Heart left ventricle (tissue), 16 donors: ENCODE measurements at regions not wholly inside any gene's neighbourhood (a gene's known extent, or its start where the extent isn't known, plus 50 kb on each side); places are given as distances from the start of the nearest gene placed in this dataset.

Experiments
- ATAC-seq, 4 donors: fragments of 200-7000 bp; cut with Tn5 transposase; one replicate each; pipeline ENCODE4 v1.9.1; 2020 to 2022; ENCODE audit warnings: moderate library complexity in 4 of 4, mild to moderate bottlenecking in 3 of 4, moderate number of reproducible peaks in 1 of 4
- DNase-seq, 5 donors: peaks; one replicate each; pipeline ENCODE4 v3.0.0-alpha.2; 2020
- H3K27ac ChIP-seq, 12 donors: fragments of 200-600 bp; sonication (generic) in 4 of 12; one replicate each; pipeline versions ENCODE4 v1.5.0 to v1.8.0; 2016 to 2022; ENCODE audit warnings: mild to moderate bottlenecking in 2 of 12
- H3K27me3 ChIP-seq, 9 donors: fragments of 200-600 bp; sonication (generic) in 2 of 9; one replicate each; pipeline versions ENCODE4 v1.5.1 to v1.8.0; 2016 to 2022; ENCODE audit warnings: mild to moderate bottlenecking in 3 of 9
- H3K36me3 ChIP-seq, 9 donors: fragments of 200-600 bp; sonication (generic) in 2 of 9; one replicate each; pipeline versions ENCODE4 v1.5.0 to v1.8.0; 2018 to 2022; ENCODE audit warnings: mild to moderate bottlenecking in 2 of 9
- H3K4me1 ChIP-seq, 12 donors: fragments of 200-600 bp; sonication (generic) in 4 of 12; one replicate each; pipeline versions ENCODE4 v1.5.0 to v1.8.0; 2016 to 2022; ENCODE audit warnings: mild to moderate bottlenecking in 3 of 12
- H3K4me3 ChIP-seq, 12 donors: fragments of 200-600 bp; sonication (generic) in 4 of 12; one replicate each; pipeline versions ENCODE4 v1.5.0 to v1.8.0; 2017 to 2022; ENCODE audit warnings: mild to moderate bottlenecking in 9 of 12, moderate library complexity in 4 of 12
- H3K9me3 ChIP-seq, 12 donors: fragments of 200-600 bp; sonication (generic) in 4 of 12; one replicate each; pipeline versions ENCODE4 v1.5.0 to v1.8.0; 2016 to 2022; ENCODE audit warnings: mild to moderate bottlenecking in 1 of 12
- CTCF ChIP-seq, 12 donors: fragments of 200-600 bp; sonication (generic) in 4 of 12; IDR thresholded peaks; one replicate each; pipeline versions ENCODE4 v1.5.0 to v1.8.0; 2018 to 2022; ENCODE audit warnings: antibody characterized with exemption in 12 of 12, mild to moderate bottlenecking in 5 of 12
- POLR2A ChIP-seq, 2 donors: fragments of 450-650 bp; IDR thresholded peaks; one replicate each; pipeline ENCODE4 v1.6.1; 2017; ENCODE audit warnings: antibody characterized with exemption in 2 of 2, mild to moderate bottlenecking in 2 of 2, moderate library complexity in 2 of 2
- WGBS, 4 donors: extraction: QIAGEN DNeasy Blood & Tissue Kit in 2 of 4; methylation state at CpG; one replicate each; pipeline versions ENCODE4 v1.1.5 to v1.1.7; 2013 to 2018; 5-methylcytosine and 5-hydroxymethylcytosine counted together
- intact Hi-C, 10 donors: fragments of 100-400 bp; cut with DNase I; formaldehyde crosslinking; loops; one replicate each; pipeline versions ENCODE4 v1.11.1 to v1.14.2; 2022
- donor health status: ischemic (EF 13 %, LVEDD 7.1; RV severe dilation, severe dysfunction).
- donor health status: healthy with polysubstance abuse.
- donor health status: DM: no; HTN: yes; CAD: no.
- donor health status: DM: no; HTN: no; CAD: no.
- donor health status: ischemic (EF 25% LVEDD 6.9; RV normal size, moderate dysfunction).
- donor health status: ischemic (EF 25% LVEDD 5.7; RV mildly dilated, moderate dysfunction).
- donor health status: healthy.
- donor health status: DM: yes; HTN: yes; CAD: no.
- donor health status: ischemic (EF 35%, LVEDD 5.7; RV mildly dilated, moderate dysfunction).
- donor health status: nonischemic (EF 11% LVEDD 7.7; RV severe dilation, severe dysfunction).
- donor health status: DM: yes; HTN: yes; CAD: no.
- donor health status: PGD.
- donor health status: ischemic (EF 29% LVEDD 5.4; RV normal size, mild dysfunction).
- donor health status: nonischemic (EF 23%, LVEDD 6.1; RV moderate dilation, normal function).

GRCh38 chr20:61157301-61157700 is 94.8 kb upstream of the CDH4 start:
- H3K27ac ChIP-seq: no peak overlapping the region
- intact Hi-C loops: no loop called here
- no peak for ATAC-seq
- no peak overlapping the region for H3K4me3 ChIP-seq
- WGBS, 4 donors: 88 to 89% (median 89%) methylated on average over 8 of the region's 8 CpGs
- H3K36me3 ChIP-seq: no peaks in the 10 kb centered on the region
- H3K9me3 ChIP-seq: peaks cover 0 to 4% (median 0%) of the 10 kb centered on the region in 12 donors
- no peaks in the 10 kb centered on the region for H3K4me1 ChIP-seq
- no peak for DNase-seq
- H3K27me3 ChIP-seq: peaks cover 0 to 14% (median 4%) of the 10 kb centered on the region in 9 donors
- TF ChIP-seq POLR2A (IDR thresholded peaks at IDR 0.05) (no peak), CTCF (IDR thresholded peaks at IDR 0.05) (no peak)

- Histone ChIP-seq H3K4me3 (no peak overlapping the region), H3K36me3 (no peaks in the 10 kb centered on the region), H3K27me3 (peaks cover 0 to 25% (median 4%) of the 10 kb centered on the region in 9 donors), H3K9me3 (peaks cover 0 to 4% (median 0%) of the 10 kb centered on the region in 12 donors), H3K4me1 (no peaks in the 10 kb centered on the region), H3K27ac (no peak overlapping the region)
- DNase-seq (no peak), ATAC-seq (no peak)
- intact Hi-C loops: no loop called here
- TF ChIP-seq POLR2A (IDR thresholded peaks at IDR 0.05): no peak
- no peak for TF ChIP-seq CTCF (IDR thresholded peaks at IDR 0.05)
- WGBS, 4 donors: 45 to 64% (median 52%) methylated on average over 17 of the region's 17 CpGs
Measured at GRCh38 chr20:61159957-61160686, 91.9 kb upstream of the CDH4 start.

- Histone ChIP-seq H3K4me3 (no peak overlapping the region), H3K36me3 (no peaks in the 10 kb centered on the region), H3K4me1 (no peaks in the 10 kb centered on the region), H3K27me3 (peaks cover 0 to 39% (median 4%) of the 10 kb centered on the region in 9 donors), H3K9me3 (peaks cover 0 to 4% (median 0%) of the 10 kb centered on the region in 12 donors), H3K27ac (no peak overlapping the region)
- intact Hi-C loops: no loop called here
- ATAC-seq (no peak), DNase-seq (no peak)
- TF ChIP-seq POLR2A (IDR thresholded peaks at IDR 0.05): no peak
- TF ChIP-seq CTCF (IDR thresholded peaks at IDR 0.05): peak in 3 of 12 donors; percentile 8 to 21 (median 10)
- 61 to 70% (median 67%) methylated on average over 8 of the region's 8 CpGs for WGBS, 4 donors
Measured at GRCh38 chr20:61161726-61162390, 90.2 kb upstream of the CDH4 start.

GRCh38 chr20:61162451-61162850 is 89.6 kb upstream of the CDH4 start:
- Histone ChIP-seq H3K27me3 (peaks cover 0 to 41% (median 4%) of the 10 kb centered on the region in 9 donors), H3K36me3 (no peaks in the 10 kb centered on the region), H3K9me3 (peaks cover 0 to 4% (median 0%) of the 10 kb centered on the region in 12 donors), H3K27ac (no peak overlapping the region), H3K4me3 (no peak overlapping the region), H3K4me1 (no peaks in the 10 kb centered on the region)
- DNase-seq (no peak), ATAC-seq (no peak)
- intact Hi-C loops: no loop called here
- no peak for TF ChIP-seq POLR2A (IDR thresholded peaks at IDR 0.05)
- TF ChIP-seq CTCF (IDR thresholded peaks at IDR 0.05): no peak
- 58 to 69% (median 63%) methylated on average over 12 of the region's 12 CpGs for WGBS, 4 donors
